ENCODE measurements at regions not wholly inside any gene's neighbourhood (a gene's known extent, or its start where the extent isn't known, plus 50 kb on each side); places are given as distances from the start of the nearest gene placed in this dataset.
"Not testable (repeated sequence)": the region's sequence is repeated elsewhere in the genome, so short reads cannot be mapped to it uniquely, and the experiment has no call there.

GRCh38 chr5:119694284-119694683, 64.9 kb downstream of the FAM170A start:
- in situ Hi-C loops (cut with HindIII; ENCODE audit: low sequenced_read_pairs), result no loop called here

GRCh38 chr5:119706049-119706448, 76.7 kb downstream of the FAM170A start:
- no peak for DNase-seq (ENCODE audit: low spot score)
- in situ Hi-C loops (cut with HindIII; ENCODE audit: low sequenced_read_pairs), result no loop called here

More at GRCh38 chr5:119694284-119694683, 64.9 kb downstream of the FAM170A start:
- no peak for DNase-seq (ENCODE audit: low spot score)

GRCh38 chr5:119708076-119708790, 78.9 kb downstream of the FAM170A start:
- DNase-seq (ENCODE audit: low spot score), result no peak
- in situ Hi-C loops (cut with HindIII; ENCODE audit: low sequenced_read_pairs), result no loop called here

GRCh38 chr5:119721775-119722174, 92.4 kb downstream of the FAM170A start:
- in situ Hi-C loops (cut with HindIII; ENCODE audit: low sequenced_read_pairs), result no loop called here
- no peak for DNase-seq (ENCODE audit: low spot score)

- DNase-seq (ENCODE audit: low spot score); in situ Hi-C loops (cut with HindIII; ENCODE audit: low sequenced_read_pairs): not testable (repeated sequence)
Measured at GRCh38 chr5:119725291-119725690, 95.9 kb downstream of the FAM170A start.

- no peak for DNase-seq (ENCODE audit: low spot score)
- in situ Hi-C loops (cut with HindIII; ENCODE audit: low sequenced_read_pairs), result no loop called here
Measured at GRCh38 chr5:119726544-119726943, 97.2 kb downstream of the FAM170A start.

GRCh38 chr5:119740225-119740624, 110.9 kb downstream of the FAM170A start:
- in situ Hi-C loops (cut with HindIII; ENCODE audit: low sequenced_read_pairs), result no loop called here
- no peak for DNase-seq (ENCODE audit: low spot score)

- in situ Hi-C loops (cut with HindIII; ENCODE audit: low sequenced_read_pairs), result no loop called here
- DNase-seq (ENCODE audit: low spot score), result no peak
Measured at GRCh38 chr5:119741691-119742090, 112.3 kb downstream of the FAM170A start.

GRCh38 chr5:119742311-119742710, 113.0 kb downstream of the FAM170A start:
- in situ Hi-C loops (cut with HindIII; ENCODE audit: low sequenced_read_pairs), result no loop called here
- no peak for DNase-seq (ENCODE audit: low spot score)

- peak; percentile 16 for DNase-seq (ENCODE audit: low spot score)
- in situ Hi-C loops (cut with HindIII; ENCODE audit: low sequenced_read_pairs), result no loop called here
Measured at GRCh38 chr5:119743927-119744326, 114.6 kb downstream of the FAM170A start.

- in situ Hi-C loops (cut with HindIII; ENCODE audit: low sequenced_read_pairs), result no loop called here
- DNase-seq (ENCODE audit: low spot score), result no peak
Measured at GRCh38 chr5:119745976-119746375, 116.6 kb downstream of the FAM170A start.

- in situ Hi-C loops (cut with HindIII; ENCODE audit: low sequenced_read_pairs), result no loop called here
- no peak for DNase-seq (ENCODE audit: low spot score)
Measured at GRCh38 chr5:119746984-119747383, 117.6 kb downstream of the FAM170A start.

- DNase-seq (ENCODE audit: low spot score), result no peak
- in situ Hi-C loops (cut with HindIII; ENCODE audit: low sequenced_read_pairs), result no loop called here
Measured at GRCh38 chr5:119750887-119751733, 121.8 kb downstream of the FAM170A start.

GRCh38 chr5:119751734-119752094, 122.4 kb downstream of the FAM170A start:
- in situ Hi-C loops (cut with HindIII; ENCODE audit: low sequenced_read_pairs), result no loop called here
- DNase-seq (ENCODE audit: low spot score), result no peak

- in situ Hi-C loops (cut with HindIII; ENCODE audit: low sequenced_read_pairs), result no loop called here
- no peak for DNase-seq (ENCODE audit: low spot score)
Measured at GRCh38 chr5:119752921-119753886, 123.8 kb downstream of the FAM170A start.

- DNase-seq (ENCODE audit: low spot score); in situ Hi-C loops (cut with HindIII; ENCODE audit: low sequenced_read_pairs): not testable (repeated sequence)
Measured at GRCh38 chr5:119754825-119755224, 125.5 kb downstream of the FAM170A start.

- in situ Hi-C loops (cut with HindIII; ENCODE audit: low sequenced_read_pairs), result no loop called here
Measured at GRCh38 chr5:119757276-119757675, 127.9 kb downstream of the FAM170A start.

GRCh38 chr5:119769695-119770693, 140.6 kb downstream of the FAM170A start:
- in situ Hi-C loops (cut with HindIII; ENCODE audit: low sequenced_read_pairs); DNase-seq (ENCODE audit: low spot score): not testable (repeated sequence)

More at GRCh38 chr5:119757276-119757675, 127.9 kb downstream of the FAM170A start:
- no peak for DNase-seq (ENCODE audit: low spot score)
